Activated naive CD8-positive, alpha-beta T cell treated with anti-CD3 and anti-CD28 coated beads, Interleukin-2, amount 10 ng/mL, durations not matched to agents 7 days and 5 days (primary cell): ENCODE measurements at regions not wholly inside any gene's neighbourhood (a gene's known extent, or its start where the extent isn't known, plus 50 kb on each side); places are given as distances from the start of the nearest gene placed in this dataset.

ENCODE experiments used
- ATAC-seq: fragments of 150-1000 bp; cut with Tn5 transposase; one replicate; pipeline ENCODE4 v1.10.0; 2021; ENCODE audit warnings: low read depth, moderate library complexity
- POLR2A ChIA-PET: fragments of 350-600 bp; sonication (Branson Sonifier 250); formaldehyde crosslinking; loops from one replicate; lab custom pipeline; 2021; ENCODE audit warnings: antibody characterized with exemption; lab: Charles Lee
- DNase-seq: peaks from one replicate; pipeline ENCODE4 v3.0.0; 2021
- H3K27ac Mint-ChIP-seq: one replicate; pipeline ENCODE4 v1.8.0; 2022; ENCODE audit warnings: mild to moderate bottlenecking, mixed read lengths
- H3K27me3 Mint-ChIP-seq: one replicate; pipeline ENCODE4 v1.8.0; 2022; ENCODE audit warnings: mild to moderate bottlenecking, moderate library complexity, mixed read lengths
- H3K36me3 Mint-ChIP-seq: one replicate; pipeline ENCODE4 v1.8.0; 2021; ENCODE audit warnings: mild to moderate bottlenecking, mixed read lengths
- H3K4me1 Mint-ChIP-seq: one replicate; pipeline ENCODE4 v1.8.0; 2021; ENCODE audit warnings: mixed read lengths
- H3K4me3 Mint-ChIP-seq: one replicate; pipeline ENCODE4 v1.8.0; 2022; ENCODE audit warnings: mild to moderate bottlenecking, moderate library complexity, mixed read lengths
- H3K9me3 Mint-ChIP-seq: one replicate; pipeline ENCODE4 v1.8.0; 2021; ENCODE audit warnings: mixed read lengths

GRCh38 chr6:15793826-15794225, 131.0 kb upstream of the DTNBP1 start:
- ATAC-seq (no peak), DNase-seq (no peak)
- H3K27me3 Mint-ChIP-seq: peaks cover 2% of the 10 kb centered on the region
- no peaks in the 10 kb centered on the region for H3K36me3 Mint-ChIP-seq
- H3K4me3 Mint-ChIP-seq: no peak overlapping the region
- POLR2A ChIA-PET: no interaction called here
- H3K27ac Mint-ChIP-seq: no peak overlapping the region
- H3K4me1 Mint-ChIP-seq: no peaks in the 10 kb centered on the region
- no peaks in the 10 kb centered on the region for H3K9me3 Mint-ChIP-seq

GRCh38 chr6:15793288-15793687, 130.5 kb upstream of the DTNBP1 start:
- Mint-ChIP-seq H3K4me1 (no peaks in the 10 kb centered on the region), H3K27ac (no peak overlapping the region)
- ATAC-seq: no peak

GRCh38 chr6:15792842-15793241, 130.0 kb upstream of the DTNBP1 start:
- peaks cover 4% of the 10 kb centered on the region for H3K27me3 Mint-ChIP-seq
- H3K9me3 Mint-ChIP-seq: no peaks in the 10 kb centered on the region
- H3K36me3 Mint-ChIP-seq: no peaks in the 10 kb centered on the region
- no peaks in the 10 kb centered on the region for H3K4me1 Mint-ChIP-seq
- ATAC-seq (no peak), DNase-seq (no peak)
- no peak overlapping the region for H3K27ac Mint-ChIP-seq
- POLR2A ChIA-PET: no interaction called here
- H3K4me3 Mint-ChIP-seq: no peak overlapping the region

More at GRCh38 chr6:15793288-15793687, 130.5 kb upstream of the DTNBP1 start:
- POLR2A ChIA-PET: no interaction called here
- Mint-ChIP-seq H3K4me3 (no peak overlapping the region), H3K36me3 (no peaks in the 10 kb centered on the region), H3K9me3 (no peaks in the 10 kb centered on the region), H3K27me3 (peaks cover 4% of the 10 kb centered on the region)
- DNase-seq: no peak

- peaks cover 2% of the 10 kb centered on the region for H3K9me3 Mint-ChIP-seq
- no peak overlapping the region for H3K4me3 Mint-ChIP-seq
- no peak for ATAC-seq
- H3K36me3 Mint-ChIP-seq: no peaks in the 10 kb centered on the region
- DNase-seq: no peak
- H3K27me3 Mint-ChIP-seq: peaks cover 4% of the 10 kb centered on the region
- H3K4me1 Mint-ChIP-seq: no peaks in the 10 kb centered on the region
- POLR2A ChIA-PET: no interaction called here
- no peak overlapping the region for H3K27ac Mint-ChIP-seq
Measured at GRCh38 chr6:15791448-15792181, 128.8 kb upstream of the DTNBP1 start.

- H3K4me1 Mint-ChIP-seq: no peaks in the 10 kb centered on the region
- no peaks in the 10 kb centered on the region for H3K36me3 Mint-ChIP-seq
- H3K9me3 Mint-ChIP-seq: peaks cover 2% of the 10 kb centered on the region
- POLR2A ChIA-PET: no interaction called here
- H3K27me3 Mint-ChIP-seq: peaks cover 4% of the 10 kb centered on the region
- DNase-seq (no peak), ATAC-seq (no peak)
- H3K4me3 Mint-ChIP-seq: no peak overlapping the region
- H3K27ac Mint-ChIP-seq: no peak overlapping the region
Measured at GRCh38 chr6:15790116-15790515, 127.3 kb upstream of the DTNBP1 start.

- H3K4me3 Mint-ChIP-seq: no peak overlapping the region
- H3K4me1 Mint-ChIP-seq: no peaks in the 10 kb centered on the region
- H3K27ac Mint-ChIP-seq: no peak overlapping the region
- H3K27me3 Mint-ChIP-seq: peaks cover 3% of the 10 kb centered on the region
- no peak for DNase-seq
- POLR2A ChIA-PET: no interaction called here
- peaks cover 2% of the 10 kb centered on the region for H3K9me3 Mint-ChIP-seq
- no peaks in the 10 kb centered on the region for H3K36me3 Mint-ChIP-seq
- no peak for ATAC-seq
Measured at GRCh38 chr6:15786846-15787245, 124.0 kb upstream of the DTNBP1 start.

GRCh38 chr6:15783484-15783883, 120.7 kb upstream of the DTNBP1 start:
- Mint-ChIP-seq H3K4me1 (no peaks in the 10 kb centered on the region), H3K27ac (no peak overlapping the region), H3K4me3 (no peak overlapping the region), H3K9me3 (peaks cover 2% of the 10 kb centered on the region), H3K27me3 (peaks cover 2% of the 10 kb centered on the region), H3K36me3 (no peaks in the 10 kb centered on the region)
- POLR2A ChIA-PET: no interaction called here
- no peak for DNase-seq
- ATAC-seq: no peak

- DNase-seq (no peak), ATAC-seq (no peak)
- POLR2A ChIA-PET: no interaction called here
- H3K27ac Mint-ChIP-seq: no peak overlapping the region
- H3K4me1 Mint-ChIP-seq: no peaks in the 10 kb centered on the region
- no peaks in the 10 kb centered on the region for H3K27me3 Mint-ChIP-seq
- peaks cover under 1% of the 10 kb centered on the region for H3K9me3 Mint-ChIP-seq
- no peaks in the 10 kb centered on the region for H3K36me3 Mint-ChIP-seq
- H3K4me3 Mint-ChIP-seq: no peak overlapping the region
Measured at GRCh38 chr6:15781890-15782289, 119.1 kb upstream of the DTNBP1 start.

GRCh38 chr6:15781333-15781732, 118.5 kb upstream of the DTNBP1 start:
- no peaks in the 10 kb centered on the region for H3K9me3 Mint-ChIP-seq
- H3K36me3 Mint-ChIP-seq: no peaks in the 10 kb centered on the region
- no peak overlapping the region for H3K27ac Mint-ChIP-seq
- no peak for ATAC-seq
- no peak overlapping the region for H3K4me3 Mint-ChIP-seq
- POLR2A ChIA-PET: no interaction called here
- H3K4me1 Mint-ChIP-seq: peaks cover 2% of the 10 kb centered on the region
- DNase-seq: no peak
- no peaks in the 10 kb centered on the region for H3K27me3 Mint-ChIP-seq

GRCh38 chr6:15780437-15780836, 117.6 kb upstream of the DTNBP1 start:
- Mint-ChIP-seq H3K27ac (no peak overlapping the region), H3K9me3 (no peaks in the 10 kb centered on the region), H3K36me3 (no peaks in the 10 kb centered on the region), H3K27me3 (no peaks in the 10 kb centered on the region), H3K4me1 (peaks cover 2% of the 10 kb centered on the region), H3K4me3 (no peak overlapping the region)
- ATAC-seq: no peak
- no peak for DNase-seq
- POLR2A ChIA-PET: no interaction called here

GRCh38 chr6:15779726-15780125, 116.9 kb upstream of the DTNBP1 start:
- no peak overlapping the region for H3K27ac Mint-ChIP-seq
- H3K4me1 Mint-ChIP-seq: peaks cover 2% of the 10 kb centered on the region
- DNase-seq: no peak
- H3K27me3 Mint-ChIP-seq: no peaks in the 10 kb centered on the region
- ATAC-seq: no peak
- no peaks in the 10 kb centered on the region for H3K9me3 Mint-ChIP-seq
- H3K36me3 Mint-ChIP-seq: no peaks in the 10 kb centered on the region
- POLR2A ChIA-PET: no interaction called here
- no peak overlapping the region for H3K4me3 Mint-ChIP-seq

- H3K27ac Mint-ChIP-seq: no peak overlapping the region
- peaks cover 2% of the 10 kb centered on the region for H3K4me1 Mint-ChIP-seq
- ATAC-seq (peak; percentile 33), DNase-seq (no peak)
- H3K36me3 Mint-ChIP-seq: no peaks in the 10 kb centered on the region
- POLR2A ChIA-PET: interaction anchor here (0.6 kb wide), 1 partner anchor 352 kb away, joined by 3 read pairs; no protein-coding TSS in a partner anchor
- H3K4me3 Mint-ChIP-seq: no peak overlapping the region
- no peaks in the 10 kb centered on the region for H3K27me3 Mint-ChIP-seq
- H3K9me3 Mint-ChIP-seq: no peaks in the 10 kb centered on the region
Measured at GRCh38 chr6:15776458-15776980, 113.7 kb upstream of the DTNBP1 start.

GRCh38 chr6:15775741-15776140, 112.9 kb upstream of the DTNBP1 start:
- DNase-seq (no peak), ATAC-seq (no peak)
- Mint-ChIP-seq H3K4me3 (no peak overlapping the region), H3K27me3 (no peaks in the 10 kb centered on the region), H3K27ac (no peak overlapping the region), H3K4me1 (peaks cover 3% of the 10 kb centered on the region), H3K36me3 (no peaks in the 10 kb centered on the region), H3K9me3 (no peaks in the 10 kb centered on the region)
- POLR2A ChIA-PET: no interaction called here

- no peaks in the 10 kb centered on the region for H3K27me3 Mint-ChIP-seq
- ATAC-seq (no peak), DNase-seq (no peak)
- H3K4me3 Mint-ChIP-seq: no peak overlapping the region
- H3K36me3 Mint-ChIP-seq: no peaks in the 10 kb centered on the region
- peaks cover 4% of the 10 kb centered on the region for H3K4me1 Mint-ChIP-seq
- H3K27ac Mint-ChIP-seq: no peak overlapping the region
- H3K9me3 Mint-ChIP-seq: no peaks in the 10 kb centered on the region
- POLR2A ChIA-PET: no interaction called here
Measured at GRCh38 chr6:15775076-15775634, 112.3 kb upstream of the DTNBP1 start.
